Ovary (tissue), 7 donors: ENCODE measurements at regions not wholly inside any gene's neighbourhood (a gene's known extent, or its start where the extent isn't known, plus 50 kb on each side); places are given as distances from the start of the nearest gene placed in this dataset.

Experiments used
- DNase-seq, 5 donors: peaks; one replicate each; pipeline ENCODE4 v3.0.0-alpha.2; 2019 to 2020
- H3K27ac ChIP-seq, 2 donors: fragments of 200-600 bp; one replicate each; pipeline versions ENCODE4 v1.5.1 to v1.8.0; 2019 to 2022
- H3K27me3 ChIP-seq: fragments of 200-600 bp; one replicate; pipeline ENCODE4 v1.8.0; 2022
- H3K36me3 ChIP-seq: fragments of 200-600 bp; sonication (generic); one replicate; pipeline ENCODE4 v1.5.1; 2019
- H3K4me1 ChIP-seq: one replicate; pipeline ENCODE4 v1.8.1; 2013; ENCODE audit warnings: mild to moderate bottlenecking, moderate library complexity; ENCODE audit not compliant: insufficient read depth
- H3K4me3 ChIP-seq: fragments of 200-600 bp; sonication (generic); one replicate; pipeline ENCODE4 v1.5.1; 2017
- H3K9me3 ChIP-seq, 2 donors: fragments of 200-600 bp in 1 of 2; sonication (generic) in 1 of 2; one replicate each; pipeline versions ENCODE4 v1.5.1 to v1.8.1; 2013 to 2019; ENCODE audit warnings: mild to moderate bottlenecking in 1 of 2, moderate library complexity in 1 of 2
- CTCF ChIP-seq, 3 donors: fragments of 450-650 bp in 2 of 3; fragments of 200-600 bp in 1 of 3; IDR thresholded peaks; one replicate each; pipeline versions ENCODE4 v1.5.1 to v1.8.0; 2016 to 2022; ENCODE audit warnings: antibody characterized with exemption in 3 of 3, mild to moderate bottlenecking in 1 of 3
- EP300 ChIP-seq: sonication (generic); formaldehyde crosslinking; IDR thresholded peaks from one replicate; pipeline ENCODE4 v1.6.1; 2017; ENCODE audit warnings: antibody characterized with exemption
- POLR2A ChIP-seq: fragments of 450-650 bp; IDR thresholded peaks from one replicate; pipeline ENCODE4 v1.6.1; 2017; ENCODE audit warnings: antibody characterized with exemption, mild to moderate bottlenecking, moderate library complexity
- WGBS, 3 donors: extraction: QIAGEN DNeasy Blood & Tissue Kit in 1 of 3; methylation state at CpG; one replicate each; pipeline versions ENCODE4 v1.1.5 to v1.1.7; 2013 to 2017; 5-methylcytosine and 5-hydroxymethylcytosine counted together
- intact Hi-C, 4 donors: fragments of 100-400 bp; cut with DNase I; formaldehyde crosslinking; loops; one replicate each; pipeline versions ENCODE4 v1.11.0 to v1.15.1; 2022 to 2023
- donor health status: DM: no; HTN: no; CAD: no; lungs with moderate emphysema.
- donor health status: DM: no; HTN: no; CAD: no.
- donor health status: Bipolar disorder and iron deficiency.
- donor health status: DM: no; HTN: no; CAD: no.
- donor health status: DM: yes; HTN: yes; CAD: no.

DNA sequence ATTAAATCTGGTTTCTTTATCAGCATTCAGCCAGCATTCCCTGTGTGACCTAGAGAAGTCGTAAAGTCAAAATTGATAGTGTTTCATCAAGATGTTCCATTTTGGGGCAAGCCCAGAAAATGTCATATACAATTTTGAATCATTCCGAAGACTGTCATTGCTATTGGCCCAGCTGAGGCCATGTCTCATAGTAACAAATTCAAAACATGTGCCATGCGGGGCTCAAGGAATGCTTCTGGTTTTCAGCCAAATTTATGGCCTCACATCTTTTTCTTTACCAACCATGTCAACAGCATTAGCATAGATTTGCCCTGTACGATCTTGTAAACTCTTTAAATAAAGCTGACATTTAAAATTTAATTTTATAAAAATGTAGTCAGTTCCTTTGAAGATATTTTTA lies 314.7 kb downstream of the PAX1 start:
- WGBS, 3 donors = 69 to 79% (median 73%) methylated on average over 4 of the region's 4 CpGs
- Histone ChIP-seq H3K27ac (no peak overlapping the region), H3K4me3 (no peak overlapping the region), H3K9me3 (no peaks in the 10 kb centered on the region), H3K4me1 (no peaks in the 10 kb centered on the region), H3K36me3 (no peaks in the 10 kb centered on the region), H3K27me3 (no peaks in the 10 kb centered on the region)
- no peak for DNase-seq
- TF ChIP-seq POLR2A (no peak), CTCF (IDR thresholded peaks at IDR 0.05) (no peak), EP300 (no peak)
- intact Hi-C loops = no loop called here

- 73 to 77% (median 76%) methylated on average over 3 of the region's 3 CpGs for WGBS, 3 donors
- Histone ChIP-seq H3K27me3 (no peaks in the 10 kb centered on the region), H3K36me3 (no peaks in the 10 kb centered on the region), H3K27ac (no peak overlapping the region), H3K4me1 (no peaks in the 10 kb centered on the region), H3K9me3 (no peaks in the 10 kb centered on the region), H3K4me3 (no peak overlapping the region)
- no peak for DNase-seq
- intact Hi-C loops = no loop called here
- TF ChIP-seq CTCF (IDR thresholded peaks at IDR 0.05) (no peak), POLR2A (no peak), EP300 (no peak)
Measured at GRCh38 chr20:22008456-22008855, 303.0 kb downstream of the PAX1 start.

DNA sequence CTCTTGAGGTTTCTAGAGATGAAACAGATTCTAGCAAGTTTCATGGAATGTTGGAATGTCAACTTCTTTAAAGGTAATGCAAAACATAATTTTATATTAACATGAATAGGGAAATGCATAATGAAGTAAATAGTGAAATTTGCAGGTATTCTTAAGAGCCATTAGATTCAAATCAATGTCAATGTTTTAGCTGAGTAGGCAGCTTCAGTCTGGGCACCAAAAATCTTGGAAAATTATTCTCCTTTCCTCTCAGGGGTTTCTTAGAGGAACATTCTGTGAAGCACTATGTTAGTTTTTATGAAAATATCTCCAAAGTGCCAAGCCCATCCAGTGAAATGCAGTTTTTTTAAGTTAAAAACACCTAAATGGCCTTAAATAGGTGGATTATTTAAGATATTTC lies 300.8 kb downstream of the PAX1 start:
- TF ChIP-seq CTCF (IDR thresholded peaks at IDR 0.05) = no peak
- no peak for TF ChIP-seq EP300

GRCh38 chr20:22005535-22005934 lies 300.1 kb downstream of the PAX1 start:
- intact Hi-C loops = no loop called here
- Histone ChIP-seq H3K9me3 (no peaks in the 10 kb centered on the region), H3K36me3 (no peaks in the 10 kb centered on the region), H3K27me3 (no peaks in the 10 kb centered on the region), H3K4me3 (no peak overlapping the region), H3K4me1 (no peaks in the 10 kb centered on the region), H3K27ac (no peak overlapping the region)
- no peak for DNase-seq
- TF ChIP-seq CTCF (IDR thresholded peaks at IDR 0.05) (no peak), POLR2A (no peak), EP300 (no peak)
- 49 to 65% (median 53%) methylated on average over 2 of the region's 2 CpGs for WGBS, 3 donors

More for the DNA sequence above, 300.8 kb downstream of the PAX1 start:
- H3K27ac ChIP-seq = no peak overlapping the region
- no peaks in the 10 kb centered on the region for H3K9me3 ChIP-seq
- intact Hi-C loops = no loop called here
- no peak overlapping the region for H3K4me3 ChIP-seq
- H3K36me3 ChIP-seq = no peaks in the 10 kb centered on the region
- DNase-seq = no peak
- H3K4me1 ChIP-seq = no peaks in the 10 kb centered on the region
- H3K27me3 ChIP-seq = no peaks in the 10 kb centered on the region

DNA sequence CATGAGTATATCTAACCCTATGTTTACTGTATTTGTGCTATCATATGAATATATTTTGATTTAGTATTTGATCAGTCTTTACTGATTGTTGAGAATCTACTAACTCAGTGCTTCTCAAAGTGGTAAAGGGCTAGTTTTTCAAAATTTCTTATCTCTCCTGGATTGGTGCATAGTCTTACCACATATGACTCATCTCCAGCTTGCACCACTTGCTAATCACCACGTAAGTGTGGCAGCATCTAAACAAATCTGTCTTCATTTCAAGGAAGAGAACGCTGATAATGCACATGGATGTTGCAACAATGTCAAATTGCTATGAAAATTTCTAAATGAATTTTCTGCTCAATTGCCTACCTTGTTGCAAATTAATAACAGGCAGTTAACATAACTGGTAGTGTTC lies 299.5 kb downstream of the PAX1 start:
- no peaks in the 10 kb centered on the region for H3K9me3 ChIP-seq
- H3K4me1 ChIP-seq = no peaks in the 10 kb centered on the region

More for the DNA sequence above, 299.5 kb downstream of the PAX1 start:
- no peak overlapping the region for H3K27ac ChIP-seq
- intact Hi-C loops = no loop called here
- DNase-seq = no peak
- WGBS, 3 donors = 52 to 65% (median 60%) methylated on average over 2 of the region's 2 CpGs
- H3K4me3 ChIP-seq = no peak overlapping the region
- H3K27me3 ChIP-seq = no peaks in the 10 kb centered on the region
- TF ChIP-seq POLR2A (no peak), EP300 (no peak), CTCF (IDR thresholded peaks at IDR 0.05) (no peak)
- H3K36me3 ChIP-seq = no peaks in the 10 kb centered on the region
